HepG2 (cell line): ENCODE measurements at regions not wholly inside any gene's neighbourhood (a gene's known extent, or its start where the extent isn't known, plus 50 kb on each side); places are given as distances from the start of the nearest gene placed in this dataset.

ENCODE experiments used
- CBFB ChIP-seq: sonication (generic); formaldehyde crosslinking; IDR thresholded peaks from 2 replicates; pipeline ENCODE4 v1.4.0; 2020; ENCODE audit warnings: missing genetic modification reagents
- CTCF ChIP-seq: sonication (generic); formaldehyde crosslinking; IDR thresholded peaks from 2 replicates; pipeline ENCODE4 v1.5.0; 2020; ENCODE audit warnings: mild to moderate bottlenecking, missing genetic modification reagents, moderate library complexity
- ETV6 ChIP-seq: sonication (generic); formaldehyde crosslinking; conservative IDR thresholded peaks from 2 replicates; pipeline ENCODE4 v1.4.0; 2020; ENCODE audit warnings: missing genetic modification reagents
- MAX ChIP-seq: IDR thresholded peaks from 2 replicates; pipeline ENCODE4 v1.6.1; 2012; ENCODE audit warnings: inconsistent platforms
- MEIS1 ChIP-seq: sonication (generic); formaldehyde crosslinking; IDR thresholded peaks from 2 replicates; pipeline ENCODE4 v1.9.0; 2021; ENCODE audit warnings: mild to moderate bottlenecking, missing genetic modification reagents, moderate library complexity, borderline replicate concordance
- NFIC ChIP-seq: IDR thresholded peaks from 2 replicates; pipeline ENCODE4 v1.6.1; 2012; ENCODE audit warnings: mild to moderate bottlenecking, low read length, inconsistent platforms
- NFYB ChIP-seq: sonication (generic); formaldehyde crosslinking; IDR thresholded peaks from 2 replicates; pipeline ENCODE4 v1.4.0; 2020; ENCODE audit warnings: missing genetic modification reagents
- PATZ1 ChIP-seq: sonication (generic); formaldehyde crosslinking; IDR thresholded peaks from 2 replicates; pipeline ENCODE4 v1.4.0; 2020; ENCODE audit warnings: missing genetic modification reagents
- RXRA ChIP-seq: sonication (generic); formaldehyde crosslinking; IDR thresholded peaks from 2 replicates; pipeline ENCODE4 v1.5.1; 2020; ENCODE audit warnings: missing genetic modification reagents
- SALL2 ChIP-seq: sonication (generic); formaldehyde crosslinking; IDR thresholded peaks from 2 replicates; pipeline ENCODE4 v1.8.1; 2023; ENCODE audit warnings: mild to moderate bottlenecking, missing genetic modification reagents, inconsistent platforms
- TAF1 ChIP-seq: sonication (generic); formaldehyde crosslinking; IDR thresholded peaks from 2 replicates; pipeline ENCODE4 v1.4.0; 2020; ENCODE audit warnings: missing genetic modification reagents
- THAP8 ChIP-seq: sonication (generic); formaldehyde crosslinking; IDR thresholded peaks from 2 replicates; pipeline ENCODE4 v1.5.1; 2020; ENCODE audit warnings: missing genetic modification reagents, mild to moderate bottlenecking, borderline replicate concordance

- no peak for TF ChIP-seq CTCF
- no peak for TF ChIP-seq RXRA (CRISPR knock-in tag)
- no peak for TF ChIP-seq SALL2 (CRISPR knock-in tag)
- TF ChIP-seq NFIC: no peak
- no peak for TF ChIP-seq ETV6 (CRISPR knock-in tag)
- no peak for TF ChIP-seq MAX
- no peak for TF ChIP-seq THAP8 (CRISPR knock-in tag)
- TF ChIP-seq MEIS1: no peak
- no peak for TF ChIP-seq CBFB (CRISPR knock-in tag)
- no peak for TF ChIP-seq TAF1 (CRISPR knock-in tag)
- no peak for TF ChIP-seq PATZ1
- TF ChIP-seq NFYB (CRISPR knock-in tag): no peak
Measured at GRCh38 chr7:114783508-114783907, 138.4 kb upstream of the MDFIC start.
